Hepatocyte (in vitro differentiated cells): ENCODE measurements at regions not wholly inside any gene's neighbourhood (a gene's known extent, or its start where the extent isn't known, plus 50 kb on each side); places are given as distances from the start of the nearest gene placed in this dataset.

Experiments
- DNase-seq: peaks from one replicate; pipeline ENCODE4 v3.0.0-alpha.2; 2016; ENCODE audit warnings: low spot score
- H2AFZ ChIP-seq: fragments of 200-600 bp; sonication (generic); 2 replicates; pipeline ENCODE4 v1.6.0; 2016; ENCODE audit warnings: antibody characterized with exemption, mild to moderate bottlenecking
- H3K27ac ChIP-seq: fragments of 200-600 bp; sonication (generic); 2 replicates; pipeline ENCODE4 v1.5.1; 2016; ENCODE audit warnings: mild to moderate bottlenecking
- H3K27me3 ChIP-seq: fragments of 200-600 bp; sonication (generic); 2 replicates; pipeline ENCODE4 v1.6.1; 2016
- H3K36me3 ChIP-seq: fragments of 200-600 bp; sonication (generic); replicated peaks from 2 replicates; pipeline ENCODE4 v1.5.1; 2016; ENCODE audit warnings: low read depth; ENCODE audit not compliant: insufficient read depth
- H3K4me1 ChIP-seq: fragments of 200-600 bp; sonication (generic); 2 replicates; pipeline ENCODE4 v1.5.1; 2016; ENCODE audit warnings: mild to moderate bottlenecking, moderate library complexity; ENCODE audit not compliant: insufficient read depth
- H3K4me2 ChIP-seq: fragments of 200-600 bp; sonication (generic); 2 replicates; pipeline ENCODE4 v1.6.0; 2016
- H3K4me3 ChIP-seq: fragments of 200-600 bp; sonication (generic); 2 replicates; pipeline ENCODE4 v1.5.1; 2016; ENCODE audit warnings: mild to moderate bottlenecking
- H3K79me2 ChIP-seq: fragments of 200-600 bp; sonication (generic); 2 replicates; pipeline ENCODE4 v1.6.0; 2017; ENCODE audit warnings: mild to moderate bottlenecking
- H3K9me2 ChIP-seq: fragments of 200-600 bp; sonication (generic); replicated peaks from 2 replicates; pipeline ENCODE4 v1.6.0; 2017; ENCODE audit warnings: mild to moderate bottlenecking; ENCODE audit not compliant: insufficient read depth
- H3K9me3 ChIP-seq: fragments of 200-600 bp; sonication (generic); 2 replicates; pipeline ENCODE4 v1.5.1; 2016; ENCODE audit warnings: low read depth, mild to moderate bottlenecking
- H4K20me1 ChIP-seq: fragments of 200-600 bp; sonication (generic); 2 replicates; pipeline ENCODE4 v1.6.0; 2016; ENCODE audit warnings: mild to moderate bottlenecking; ENCODE audit not compliant: insufficient read depth, poor library complexity, severe bottlenecking
- EZH2 ChIP-seq: fragments of 200-600 bp; sonication (generic); IDR thresholded peaks from 2 replicates; pipeline ENCODE4 v1.6.1; 2016; ENCODE audit warnings: antibody characterized with exemption, mild to moderate bottlenecking, borderline replicate concordance
- EZH2phosphoT487 ChIP-seq: fragments of 200-600 bp; sonication (generic); IDR thresholded peaks from one replicate; pipeline ENCODE4 v1.6.1; 2018; ENCODE audit warnings: antibody characterized with exemption, mild to moderate bottlenecking, low read depth, moderate library complexity; ENCODE audit not compliant: unreplicated experiment, severe bottlenecking
- WGBS: methylation state at CpG from one replicate; pipeline ENCODE4 v1.1.6; 2016; ENCODE audit warnings: low lambda C conversion rate; ENCODE audit errors: missing lambda C conversion rate; 5-methylcytosine and 5-hydroxymethylcytosine counted together
- TF ChIP-seq, protein P1 (sequence below): fragments of 200-600 bp; sonication (generic); IDR thresholded peaks from 2 replicates; pipeline ENCODE4 v1.5.1; 2016; ENCODE audit warnings: antibody characterized with exemption, mild to moderate bottlenecking; ENCODE audit not compliant: poor library complexity

DNA sequence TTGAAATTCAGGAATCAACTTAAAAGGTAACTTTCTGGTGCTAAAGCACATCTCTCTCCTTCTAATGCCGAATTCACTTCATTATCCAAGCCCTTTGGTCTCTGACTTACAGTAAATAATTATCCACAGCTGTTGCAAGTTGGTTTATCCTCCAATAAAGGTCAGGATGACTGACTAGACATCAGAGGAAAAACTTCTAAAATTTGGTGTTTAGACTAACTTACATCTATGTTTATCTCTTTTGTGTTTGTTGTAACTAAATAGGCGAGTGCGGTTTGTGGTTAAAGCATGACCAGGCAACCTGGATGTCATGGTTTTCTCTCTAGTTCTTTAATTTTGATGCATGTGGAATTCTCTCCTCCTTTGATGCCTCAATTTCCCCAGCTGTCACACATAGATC lies 237.4 kb upstream of the LRTM1 start:
- Histone ChIP-seq H3K4me1 (peaks cover 12% of the 10 kb centered on the region), H3K27ac (peak overlapping the region; percentile 40), H3K4me3 (no peak overlapping the region), H4K20me1 (no peaks in the 10 kb centered on the region), H3K36me3 (no peaks in the 10 kb centered on the region), H3K9me3 (no peaks in the 10 kb centered on the region), H3K27me3 (no peaks in the 10 kb centered on the region), H3K79me2 (no peaks in the 10 kb centered on the region), H2AFZ (no peak overlapping the region), H3K9me2 (no peaks in the 10 kb centered on the region), H3K4me2 (no peak overlapping the region)
- TF ChIP-seq EZH2phosphoT487, result no peak
- no peak for TF ChIP-seq EZH2
- TF ChIP-seq, protein P1, sequence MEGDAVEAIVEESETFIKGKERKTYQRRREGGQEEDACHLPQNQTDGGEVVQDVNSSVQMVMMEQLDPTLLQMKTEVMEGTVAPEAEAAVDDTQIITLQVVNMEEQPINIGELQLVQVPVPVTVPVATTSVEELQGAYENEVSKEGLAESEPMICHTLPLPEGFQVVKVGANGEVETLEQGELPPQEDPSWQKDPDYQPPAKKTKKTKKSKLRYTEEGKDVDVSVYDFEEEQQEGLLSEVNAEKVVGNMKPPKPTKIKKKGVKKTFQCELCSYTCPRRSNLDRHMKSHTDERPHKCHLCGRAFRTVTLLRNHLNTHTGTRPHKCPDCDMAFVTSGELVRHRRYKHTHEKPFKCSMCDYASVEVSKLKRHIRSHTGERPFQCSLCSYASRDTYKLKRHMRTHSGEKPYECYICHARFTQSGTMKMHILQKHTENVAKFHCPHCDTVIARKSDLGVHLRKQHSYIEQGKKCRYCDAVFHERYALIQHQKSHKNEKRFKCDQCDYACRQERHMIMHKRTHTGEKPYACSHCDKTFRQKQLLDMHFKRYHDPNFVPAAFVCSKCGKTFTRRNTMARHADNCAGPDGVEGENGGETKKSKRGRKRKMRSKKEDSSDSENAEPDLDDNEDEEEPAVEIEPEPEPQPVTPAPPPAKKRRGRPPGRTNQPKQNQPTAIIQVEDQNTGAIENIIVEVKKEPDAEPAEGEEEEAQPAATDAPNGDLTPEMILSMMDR, result no peak
- no peak for DNase-seq
- 74% methylated on average over 3 of the region's 3 CpGs for WGBS

DNA sequence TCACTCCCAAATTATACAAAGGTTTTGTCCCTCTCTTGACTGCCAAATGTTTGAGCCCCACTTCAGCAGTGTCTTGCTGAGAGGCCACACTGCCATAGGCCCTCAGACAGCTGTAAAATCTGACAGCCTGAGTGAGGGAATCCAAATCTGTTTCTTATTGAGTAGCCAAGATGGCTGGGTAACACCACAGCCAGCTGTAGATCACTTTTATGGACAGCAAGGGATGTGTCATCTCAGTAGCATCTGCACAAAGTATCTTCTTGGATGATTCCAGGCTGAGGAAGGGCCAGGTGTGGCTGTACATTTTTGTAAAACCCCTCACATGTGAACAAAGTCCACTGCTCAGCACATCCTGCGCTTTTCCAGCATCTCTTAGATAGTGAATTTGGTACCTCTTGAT lies 237.0 kb upstream of the LRTM1 start:
- Histone ChIP-seq H3K79me2 (no peaks in the 10 kb centered on the region), H3K27me3 (no peaks in the 10 kb centered on the region), H4K20me1 (no peaks in the 10 kb centered on the region), H3K9me3 (no peaks in the 10 kb centered on the region), H3K27ac (peak overlapping the region; percentile 40), H3K4me3 (no peak overlapping the region), H3K36me3 (no peaks in the 10 kb centered on the region), H3K9me2 (no peaks in the 10 kb centered on the region), H2AFZ (no peak overlapping the region), H3K4me2 (no peak overlapping the region), H3K4me1 (peaks cover 12% of the 10 kb centered on the region)
- DNase-seq, result no peak
- 79% methylated on average over 1 of the region's 1 CpG for WGBS
- TF ChIP-seq, protein P1, result no peak
- no peak for TF ChIP-seq EZH2
- no peak for TF ChIP-seq EZH2phosphoT487

DNA sequence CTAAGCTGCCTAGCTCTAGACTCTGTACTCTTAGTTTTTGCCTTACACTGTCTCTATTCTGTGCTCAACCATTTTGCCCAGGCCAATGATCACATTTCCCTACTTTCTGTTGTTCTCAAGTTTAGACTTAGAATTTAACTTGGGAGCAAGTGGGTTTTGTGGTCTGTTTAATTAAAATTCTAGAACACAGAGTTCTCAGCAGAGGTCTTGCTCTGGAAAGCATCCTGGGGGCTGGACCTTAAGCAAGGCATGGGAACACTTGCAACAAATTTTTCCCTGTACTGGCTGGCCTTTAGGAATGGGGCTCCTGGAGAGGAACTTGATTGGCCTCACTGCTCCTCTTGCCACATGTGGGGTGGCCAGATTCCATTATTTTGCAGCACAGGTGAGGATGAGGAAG lies 236.3 kb upstream of the LRTM1 start:
- no peaks in the 10 kb centered on the region for H3K27me3 ChIP-seq
- no peak overlapping the region for H3K4me2 ChIP-seq
- H3K79me2 ChIP-seq, result no peaks in the 10 kb centered on the region
- H3K36me3 ChIP-seq, result no peaks in the 10 kb centered on the region
- H3K4me3 ChIP-seq, result no peak overlapping the region
- no peak overlapping the region for H2AFZ ChIP-seq
- H3K9me2 ChIP-seq, result no peaks in the 10 kb centered on the region
- TF ChIP-seq EZH2, result no peak
- TF ChIP-seq, protein P1, result no peak
- H3K9me3 ChIP-seq, result no peaks in the 10 kb centered on the region
- peaks cover 12% of the 10 kb centered on the region for H3K4me1 ChIP-seq
- no peak for DNase-seq
- H4K20me1 ChIP-seq, result no peaks in the 10 kb centered on the region
- peak overlapping the region; percentile 40 for H3K27ac ChIP-seq

DNA sequence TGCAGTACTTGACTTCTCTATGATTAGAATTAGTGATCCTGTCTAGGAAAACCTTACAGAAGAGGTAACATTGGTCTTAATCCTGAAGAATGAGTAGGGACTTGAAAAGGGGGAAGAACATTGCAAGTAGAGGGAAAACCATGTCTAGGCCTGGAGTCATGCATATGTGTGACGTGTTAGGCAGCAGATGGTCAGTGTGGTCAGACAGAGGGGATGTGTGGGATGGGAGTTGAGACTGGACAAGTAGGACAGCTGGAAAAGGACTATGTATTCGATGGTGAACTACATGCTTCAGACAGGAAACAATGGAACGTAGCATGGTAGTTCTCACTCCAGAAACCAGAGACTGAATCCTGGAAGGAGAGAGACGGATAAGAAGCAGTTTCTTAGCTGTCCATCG lies 235.6 kb upstream of the LRTM1 start:
- H2AFZ ChIP-seq, result no peak overlapping the region
- 95% methylated on average over 5 of the region's 5 CpGs for WGBS

More for the DNA sequence above, 235.6 kb upstream of the LRTM1 start:
- DNase-seq, result no peak
- TF ChIP-seq EZH2phosphoT487 (no peak), EZH2 (no peak)
- TF ChIP-seq, protein P1, result no peak
- no peaks in the 10 kb centered on the region for H3K9me2 ChIP-seq
- no peaks in the 10 kb centered on the region for H3K27me3 ChIP-seq
- H4K20me1 ChIP-seq, result no peaks in the 10 kb centered on the region
- no peak overlapping the region for H3K27ac ChIP-seq
- no peaks in the 10 kb centered on the region for H3K9me3 ChIP-seq
- no peaks in the 10 kb centered on the region for H3K36me3 ChIP-seq
- peaks cover 12% of the 10 kb centered on the region for H3K4me1 ChIP-seq
- H3K79me2 ChIP-seq, result no peaks in the 10 kb centered on the region
- no peak overlapping the region for H3K4me3 ChIP-seq
- no peak overlapping the region for H3K4me2 ChIP-seq
